ENCODE measurements at regions not wholly inside any gene's neighbourhood (a gene's known extent, or its start where the extent isn't known, plus 50 kb on each side); places are given as distances from the start of the nearest gene placed in this dataset.

DNA sequence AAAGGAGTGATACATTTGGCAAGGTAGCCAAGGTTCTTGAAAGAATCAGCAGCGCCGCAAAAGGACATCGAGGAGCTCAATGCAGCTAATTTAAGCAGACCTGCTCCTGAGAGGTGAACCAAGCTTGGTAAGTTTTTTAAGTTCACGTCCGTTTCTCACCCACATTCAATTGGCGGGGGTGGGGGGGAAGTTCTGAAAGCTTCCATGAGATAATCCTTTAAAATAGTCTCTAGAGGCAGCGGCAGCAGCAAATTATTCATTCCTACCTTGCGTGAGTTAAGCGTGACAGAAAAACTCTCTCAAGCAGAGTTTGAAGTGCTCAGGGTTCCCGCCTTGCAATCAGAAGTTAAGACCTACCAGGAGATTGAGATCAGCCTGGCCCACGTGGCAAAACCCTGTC, 97.3 kb upstream of the NHSL1 start:
- H3K27ac Mint-ChIP-seq, result no peak overlapping the region
- intact Hi-C loops (cut with micrococcal nuclease), result no loop called here

DNA sequence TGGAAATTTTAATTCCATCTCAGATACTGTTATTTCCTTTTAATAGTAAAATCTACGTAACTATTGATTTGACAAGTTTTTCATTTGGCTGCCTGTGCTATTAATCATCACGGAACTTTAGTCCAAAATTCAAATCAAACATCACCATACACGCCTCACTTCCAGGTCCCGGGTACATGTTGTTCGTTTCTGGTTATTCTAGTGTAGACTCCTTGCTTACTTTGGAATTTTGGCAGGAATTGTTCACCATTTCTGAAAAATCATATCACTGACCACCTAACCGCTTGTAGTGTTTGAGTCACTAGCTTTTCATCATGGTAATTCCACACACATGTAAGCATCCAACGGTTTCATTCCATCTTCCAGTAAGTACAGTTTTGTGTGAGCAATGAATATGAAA, 98.0 kb upstream of the NHSL1 start:
- intact Hi-C loops (cut with micrococcal nuclease), result no loop called here
- Mint-ChIP-seq H3K4me1 (peaks cover 11 to 17% (median 12%) of the 10 kb centered on the region in 4 donors), H3K27me3 (peaks cover 0 to 7% of the 10 kb centered on the region in 2 donors), H3K4me3 (no peak overlapping the region), H3K27ac (no peak overlapping the region), H3K36me3 (no peaks in the 10 kb centered on the region), H3K9me3 (no peaks in the 10 kb centered on the region)
- H3K27ac ChIP-seq (ENCODE audit: low read depth, low read length), result no peak overlapping the region
- no peaks in the 10 kb centered on the region for H3K27me3 ChIP-seq (ENCODE audit: insufficient read depth, low read length)
- H3K4me3 ChIP-seq (ENCODE audit: low read length in 2 of 2), result no peak overlapping the region
- no peak for DNase-seq
- H3K36me3 ChIP-seq (ENCODE audit: insufficient read depth, low read length), result no peaks in the 10 kb centered on the region
- peaks cover 13% of the 10 kb centered on the region for H3K4me1 ChIP-seq (ENCODE audit: insufficient read depth, low read length)
- POLR2A ChIA-PET (ENCODE audit: partially characterized antibody), result no interaction called here
- CTCF ChIA-PET (ENCODE audit: partially characterized antibody), result no interaction called here
- H3K9me3 ChIP-seq (ENCODE audit: control insufficient read depth in 1 of 2, low read length in 2 of 2), result no peaks in the 10 kb centered on the region

More for the DNA sequence above, 97.3 kb upstream of the NHSL1 start:
- peaks cover 11 to 17% (median 12%) of the 10 kb centered on the region in 4 donors for H3K4me1 Mint-ChIP-seq
- ChIA-PET CTCF (ENCODE audit: partially characterized antibody) (no interaction called here), POLR2A (ENCODE audit: partially characterized antibody) (no interaction called here)
- no peak for DNase-seq
- Histone ChIP-seq H3K9me3 (ENCODE audit: control insufficient read depth in 1 of 2, low read length in 2 of 2) (no peaks in the 10 kb centered on the region), H3K27me3 (ENCODE audit: insufficient read depth, low read length) (no peaks in the 10 kb centered on the region), H3K27ac (ENCODE audit: low read depth, low read length) (no peak overlapping the region), H3K4me3 (ENCODE audit: low read length in 2 of 2) (no peak overlapping the region), H3K36me3 (ENCODE audit: insufficient read depth, low read length) (no peaks in the 10 kb centered on the region), H3K4me1 (ENCODE audit: insufficient read depth, low read length) (peaks cover 13% of the 10 kb centered on the region)
- no peaks in the 10 kb centered on the region for H3K9me3 Mint-ChIP-seq
- H3K36me3 Mint-ChIP-seq, result no peaks in the 10 kb centered on the region
- no peak overlapping the region for H3K4me3 Mint-ChIP-seq
- peaks cover 0 to 5% of the 10 kb centered on the region in 2 donors for H3K27me3 Mint-ChIP-seq

DNA sequence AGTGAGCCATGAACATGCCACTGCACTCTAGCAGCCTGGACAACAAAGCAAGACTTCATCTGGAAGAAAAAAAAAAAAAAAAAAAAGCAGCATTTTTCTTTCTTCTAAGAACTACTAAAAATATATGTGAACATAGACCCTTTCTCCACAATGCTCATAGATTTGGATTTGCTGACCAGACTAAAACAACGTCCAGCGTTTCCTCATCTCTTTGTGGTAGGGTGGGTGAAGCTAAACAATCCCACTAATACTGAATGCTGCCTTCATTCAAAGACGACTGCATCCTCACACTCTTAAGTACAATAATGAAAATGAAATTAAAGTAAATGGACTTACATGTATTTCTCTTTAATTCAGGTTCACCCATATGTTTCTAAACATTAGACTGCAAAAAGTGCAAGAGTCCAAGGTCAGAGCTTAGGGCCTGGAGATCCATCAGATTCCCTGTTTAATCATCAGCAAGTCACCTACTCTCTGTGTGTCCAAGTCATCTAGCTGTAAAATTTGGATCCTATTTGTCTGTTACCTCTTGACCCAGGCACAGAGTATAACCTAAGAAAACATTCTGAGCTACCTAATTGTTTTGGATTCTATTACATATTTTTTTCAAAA, 99.4 kb upstream of the NHSL1 start:
- H3K27ac ChIP-seq (ENCODE audit: low read depth, low read length), result no peak overlapping the region
- CTCF ChIA-PET (ENCODE audit: partially characterized antibody), result interaction anchor here (2.2 kb wide), 1 partner anchor 10 kb away, joined by 10 read pairs; no protein-coding TSS in a partner anchor
- peaks cover 0 to 4% (median 1%) of the 10 kb centered on the region in 4 donors for H3K4me1 Mint-ChIP-seq
- no peaks in the 10 kb centered on the region for H3K36me3 Mint-ChIP-seq
- no peak overlapping the region for H3K27ac Mint-ChIP-seq
- no peaks in the 10 kb centered on the region for H3K36me3 ChIP-seq (ENCODE audit: insufficient read depth, low read length)
- intact Hi-C loops (cut with micrococcal nuclease), result no loop called here
- POLR2A ChIA-PET (ENCODE audit: partially characterized antibody), result no interaction called here
- peaks cover 2 to 7% of the 10 kb centered on the region in 2 donors for H3K27me3 Mint-ChIP-seq
- no peak overlapping the region for H3K4me3 Mint-ChIP-seq
- H3K27me3 ChIP-seq (ENCODE audit: insufficient read depth, low read length), result no peaks in the 10 kb centered on the region
- no peak overlapping the region for H3K4me3 ChIP-seq (ENCODE audit: low read length in 2 of 2)
- H3K9me3 Mint-ChIP-seq, result no peaks in the 10 kb centered on the region
- H3K4me1 ChIP-seq (ENCODE audit: insufficient read depth, low read length), result peaks cover under 1% of the 10 kb centered on the region
- H3K9me3 ChIP-seq (ENCODE audit: control insufficient read depth in 1 of 2, low read length in 2 of 2), result no peaks in the 10 kb centered on the region
- no peak for DNase-seq

DNA sequence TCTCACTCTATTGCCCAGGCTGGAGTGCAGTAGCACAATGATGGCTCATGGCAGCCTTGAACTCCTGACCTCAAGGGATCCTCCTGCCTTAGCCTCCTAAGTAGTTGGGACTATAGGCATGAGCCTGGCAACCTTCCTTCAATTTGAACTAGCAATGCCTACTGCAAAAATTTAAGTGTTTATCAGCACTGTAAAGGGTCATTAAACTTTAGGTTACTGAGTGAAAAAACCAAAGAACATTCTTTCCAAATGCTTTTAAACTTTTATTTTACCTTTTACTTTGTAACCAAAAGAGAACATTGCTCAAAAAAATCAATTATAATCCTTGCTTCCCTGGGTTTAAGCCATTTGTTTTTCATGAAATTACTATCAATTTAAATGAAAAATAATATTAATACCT, 101.0 kb upstream of the NHSL1 start:
- H3K4me1 Mint-ChIP-seq, result no peaks in the 10 kb centered on the region
- no peak overlapping the region for H3K4me3 Mint-ChIP-seq
- H3K27ac ChIP-seq (ENCODE audit: low read depth, low read length), result no peak overlapping the region
- H3K36me3 ChIP-seq (ENCODE audit: insufficient read depth, low read length), result no peaks in the 10 kb centered on the region
- no peaks in the 10 kb centered on the region for H3K9me3 Mint-ChIP-seq
- intact Hi-C loops (cut with micrococcal nuclease), result no loop called here
- no peaks in the 10 kb centered on the region for H3K36me3 Mint-ChIP-seq
- CTCF ChIA-PET (ENCODE audit: partially characterized antibody), result interaction anchor here (1.5 to 2.2 kb wide), 2 partner anchors 9 to 12 kb away, joined by 4 to 10 read pairs; no protein-coding TSS in a partner anchor
- H3K9me3 ChIP-seq (ENCODE audit: control insufficient read depth in 1 of 2, low read length in 2 of 2), result no peaks in the 10 kb centered on the region
- no peaks in the 10 kb centered on the region for H3K27me3 ChIP-seq (ENCODE audit: insufficient read depth, low read length)
- no peak overlapping the region for H3K4me3 ChIP-seq (ENCODE audit: low read length in 2 of 2)
- H3K27me3 Mint-ChIP-seq, result peaks cover 6 to 10% of the 10 kb centered on the region in 2 donors
- POLR2A ChIA-PET (ENCODE audit: partially characterized antibody), result no interaction called here
- H3K27ac Mint-ChIP-seq, result no peak overlapping the region
- no peak for DNase-seq
- H3K4me1 ChIP-seq (ENCODE audit: insufficient read depth, low read length), result no peaks in the 10 kb centered on the region

DNA sequence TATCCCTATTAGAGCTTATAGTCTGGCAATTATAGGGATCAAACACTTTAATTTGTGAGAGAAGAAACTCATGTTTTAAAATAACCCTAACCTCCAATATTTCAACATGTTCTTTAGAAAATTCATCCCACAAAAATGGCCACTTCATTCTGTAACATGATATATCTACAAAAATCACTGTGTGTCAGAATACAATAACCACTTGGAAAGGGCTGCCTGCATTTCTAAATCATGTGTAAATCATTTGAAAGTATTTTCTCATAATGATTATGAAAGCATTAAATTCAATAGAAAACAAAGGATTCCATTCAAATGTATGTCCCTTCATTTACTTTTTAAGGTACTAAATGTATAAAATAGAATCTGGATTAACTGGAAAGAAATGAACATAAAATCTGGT, 101.4 kb upstream of the NHSL1 start:
- H3K27me3 ChIP-seq (ENCODE audit: insufficient read depth, low read length), result no peaks in the 10 kb centered on the region
- H3K9me3 ChIP-seq (ENCODE audit: control insufficient read depth in 1 of 2, low read length in 2 of 2), result no peaks in the 10 kb centered on the region
- no peak overlapping the region for H3K27ac Mint-ChIP-seq
- no peaks in the 10 kb centered on the region for H3K36me3 Mint-ChIP-seq
- ChIA-PET POLR2A (ENCODE audit: partially characterized antibody) (no interaction called here), CTCF (ENCODE audit: partially characterized antibody) (interaction anchor here (1.5 to 2.2 kb wide), 2 partner anchors 9 to 12 kb away, joined by 4 to 10 read pairs; no protein-coding TSS in a partner anchor)
- H3K27me3 Mint-ChIP-seq, result peaks cover 6 to 8% of the 10 kb centered on the region in 2 donors
- H3K27ac ChIP-seq (ENCODE audit: low read depth, low read length), result no peak overlapping the region
- no peak overlapping the region for H3K4me3 Mint-ChIP-seq
- intact Hi-C loops (cut with micrococcal nuclease), result no loop called here
- no peak overlapping the region for H3K4me3 ChIP-seq (ENCODE audit: low read length in 2 of 2)
- no peaks in the 10 kb centered on the region for H3K36me3 ChIP-seq (ENCODE audit: insufficient read depth, low read length)
- no peaks in the 10 kb centered on the region for H3K9me3 Mint-ChIP-seq
- no peak for DNase-seq
- H3K4me1 ChIP-seq (ENCODE audit: insufficient read depth, low read length), result no peaks in the 10 kb centered on the region
- no peaks in the 10 kb centered on the region for H3K4me1 Mint-ChIP-seq

DNA sequence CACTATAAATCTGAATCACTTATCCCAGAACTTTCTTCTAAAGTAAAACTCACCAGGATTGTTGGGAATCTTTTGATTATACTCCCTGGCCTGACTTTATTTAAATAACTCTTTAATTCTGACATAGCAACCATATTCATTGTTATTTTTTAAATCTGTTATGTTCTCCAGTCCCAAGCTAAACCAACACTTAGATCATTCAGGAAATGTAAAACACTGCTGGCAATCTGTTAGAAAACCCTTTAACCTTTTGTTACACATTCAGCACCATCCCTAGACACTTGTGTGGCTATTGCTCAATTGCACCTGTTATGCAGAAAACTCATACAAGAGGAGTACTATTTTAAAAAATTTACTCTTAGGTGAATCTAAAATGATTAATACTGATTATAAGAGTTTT, 101.8 kb upstream of the NHSL1 start:
- Mint-ChIP-seq H3K27ac (no peak overlapping the region), H3K9me3 (no peaks in the 10 kb centered on the region), H3K4me3 (no peak overlapping the region), H3K27me3 (peaks cover 6 to 7% of the 10 kb centered on the region in 2 donors), H3K36me3 (no peaks in the 10 kb centered on the region), H3K4me1 (no peaks in the 10 kb centered on the region)
- no peak overlapping the region for H3K4me3 ChIP-seq (ENCODE audit: low read length in 2 of 2)
- no peaks in the 10 kb centered on the region for H3K9me3 ChIP-seq (ENCODE audit: control insufficient read depth in 1 of 2, low read length in 2 of 2)
- CTCF ChIA-PET (ENCODE audit: partially characterized antibody), result interaction anchor here (1.5 kb wide), 1 partner anchor 9 kb away, joined by 4 read pairs; no protein-coding TSS in a partner anchor
- no peaks in the 10 kb centered on the region for H3K27me3 ChIP-seq (ENCODE audit: insufficient read depth, low read length)
- POLR2A ChIA-PET (ENCODE audit: partially characterized antibody), result no interaction called here
- no peaks in the 10 kb centered on the region for H3K4me1 ChIP-seq (ENCODE audit: insufficient read depth, low read length)
- no peak for DNase-seq
- intact Hi-C loops (cut with micrococcal nuclease), result no loop called here
- H3K27ac ChIP-seq (ENCODE audit: low read depth, low read length), result no peak overlapping the region
- H3K36me3 ChIP-seq (ENCODE audit: insufficient read depth, low read length), result no peaks in the 10 kb centered on the region

DNA sequence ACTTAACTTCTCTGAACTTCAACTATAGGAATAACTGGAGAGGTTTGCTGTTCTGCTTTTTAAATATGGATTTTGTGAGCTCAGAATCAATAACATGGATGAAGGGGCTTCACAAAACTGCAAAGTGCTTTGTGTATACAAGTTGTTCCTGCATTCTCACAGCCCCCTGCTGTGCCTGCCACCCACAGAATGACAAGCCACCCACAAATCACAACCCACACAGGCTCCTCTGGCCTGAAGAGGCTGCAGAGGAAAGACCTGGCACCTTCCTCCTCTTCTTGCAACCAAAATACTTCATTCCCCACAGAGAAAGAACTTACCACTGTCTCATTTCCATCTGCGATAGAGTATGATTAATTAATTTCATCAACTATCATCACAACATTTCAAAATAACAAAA, 106.7 kb upstream of the NHSL1 start:
- Mint-ChIP-seq H3K36me3 (no peaks in the 10 kb centered on the region), H3K27ac (no peak overlapping the region), H3K9me3 (no peaks in the 10 kb centered on the region), H3K27me3 (peaks cover 7 to 12% of the 10 kb centered on the region in 2 donors), H3K4me1 (no peaks in the 10 kb centered on the region), H3K4me3 (no peak overlapping the region)
- Histone ChIP-seq H3K27ac (ENCODE audit: low read depth, low read length) (no peak overlapping the region), H3K4me3 (ENCODE audit: low read length in 2 of 2) (no peak overlapping the region), H3K4me1 (ENCODE audit: insufficient read depth, low read length) (no peaks in the 10 kb centered on the region), H3K9me3 (ENCODE audit: control insufficient read depth in 1 of 2, low read length in 2 of 2) (no peaks in the 10 kb centered on the region), H3K27me3 (ENCODE audit: insufficient read depth, low read length) (no peaks in the 10 kb centered on the region), H3K36me3 (ENCODE audit: insufficient read depth, low read length) (no peaks in the 10 kb centered on the region)
- no peak for DNase-seq
- ChIA-PET POLR2A (ENCODE audit: partially characterized antibody) (no interaction called here), CTCF (ENCODE audit: partially characterized antibody) (interaction anchor here (4.0 kb wide), 1 partner anchor 15 kb away, joined by 17 read pairs; no protein-coding TSS in a partner anchor)
- intact Hi-C loops (cut with micrococcal nuclease), result no loop called here
